IMR-90 (cell line): ENCODE measurements at regions not wholly inside any gene's neighbourhood (a gene's known extent, or its start where the extent isn't known, plus 50 kb on each side); places are given as distances from the start of the nearest gene placed in this dataset.

Experiments
- ATAC-seq: fragments of 200-7000 bp; cut with Tn5 transposase; 2 replicates; pipeline ENCODE4 v1.9.1; 2020; ENCODE audit warnings: low read depth, mild to moderate bottlenecking, moderate library complexity
- BruUV-seq: library from RNA; stranded (reverse); fragments of 400-500 nt; replicated peaks from 2 replicates; lab custom pipeline; 2021; lab: Mats Ljungman, UMichigan
- CTCF ChIA-PET: fragments of 300-600 bp; formaldehyde crosslinking; extraction: SDS; loops from one replicate; lab custom pipeline; 2021; ENCODE audit warnings: antibody characterized with exemption; lab: Yijun Ruan, JAX
- POLR2A ChIA-PET: fragments of 300-600 bp; sonication (Branson Sonifier 250); formaldehyde crosslinking; loops from one replicate; lab custom pipeline; 2022; ENCODE audit warnings: antibody characterized with exemption; ENCODE audit not compliant: unreplicated experiment; lab: Charles Lee
- DNase-seq: peaks from one replicate; pipeline ENCODE4 v3.0.0; 2013
- H2AFZ ChIP-seq: replicated peaks from 2 replicates; pipeline ENCODE3; 2013; ENCODE audit warnings: low read length, mild to moderate bottlenecking; ENCODE audit not compliant: poor library complexity
- H2AK5ac ChIP-seq: 2 replicates; pipeline ENCODE4 v1.6.1; 2013; ENCODE audit warnings: low read depth, low read length, inconsistent platforms
- H2AK9ac ChIP-seq: replicated peaks from 2 replicates; pipeline ENCODE3; 2013; ENCODE audit warnings: mild to moderate bottlenecking, low read depth, low read length, moderate library complexity; ENCODE audit not compliant: poor library complexity
- H2BK120ac ChIP-seq: 2 replicates; pipeline ENCODE4 v1.6.1; 2013; ENCODE audit warnings: low read depth, low read length, inconsistent platforms
- H2BK15ac ChIP-seq: 3 replicates; pipeline ENCODE4 v1.6.1; 2013; ENCODE audit warnings: low read depth, low read length, inconsistent platforms
- H2BK20ac ChIP-seq: 2 replicates; pipeline ENCODE4 v1.6.1; 2013; ENCODE audit warnings: low read depth, mild to moderate bottlenecking, inconsistent platforms, low read length, moderate library complexity
- H2BK5ac ChIP-seq: 2 replicates; pipeline ENCODE4 v1.6.1; 2013; ENCODE audit warnings: mild to moderate bottlenecking, low read depth, low read length, inconsistent platforms; ENCODE audit not compliant: poor library complexity, severe bottlenecking
- H3K14ac ChIP-seq: replicated peaks from 2 replicates; pipeline ENCODE4 v1.6.1; 2013; ENCODE audit warnings: low read depth, low read length, inconsistent platforms
- H3K18ac ChIP-seq: 2 replicates; pipeline ENCODE4 v1.6.1; 2013; ENCODE audit warnings: low read depth, low read length, control low read depth
- H3K23ac ChIP-seq: 2 replicates; pipeline ENCODE4 v1.6.1; 2013; ENCODE audit warnings: low read depth, low read length, inconsistent platforms
- H3K27ac ChIP-seq: 2 replicates; pipeline ENCODE4 v1.5.1; 2013; ENCODE audit warnings: mild to moderate bottlenecking, control low read depth, low read length; ENCODE audit not compliant: insufficient read depth
- H3K27me3 ChIP-seq: 2 replicates; pipeline ENCODE4 v1.6.1; 2013; ENCODE audit warnings: low read length; ENCODE audit not compliant: control insufficient read depth, insufficient read depth
- H3K36me3 ChIP-seq: 2 replicates; pipeline ENCODE4 v1.6.1; 2013; ENCODE audit warnings: low read length, mixed read lengths; ENCODE audit not compliant: control insufficient read depth, insufficient read depth
- H3K4ac ChIP-seq: 2 replicates; pipeline ENCODE4 v1.6.1; 2013; ENCODE audit warnings: low read depth, low read length, inconsistent platforms
- H3K4me1 ChIP-seq: 2 replicates; pipeline ENCODE4 v1.6.1; 2013; ENCODE audit warnings: low read length, mixed read lengths; ENCODE audit not compliant: control insufficient read depth, insufficient read depth
- H3K4me2 ChIP-seq: 2 replicates; pipeline ENCODE4 v1.6.1; 2013; ENCODE audit warnings: low read depth, mild to moderate bottlenecking, control low read depth, low read length, moderate library complexity
- H3K4me3 ChIP-seq: 2 replicates; pipeline ENCODE4 v1.5.1; 2013; ENCODE audit warnings: low read depth, mild to moderate bottlenecking, control low read depth, low read length, moderate library complexity; ENCODE audit not compliant: insufficient read depth
- H3K56ac ChIP-seq: 2 replicates; pipeline ENCODE4 v1.6.1; 2013; ENCODE audit warnings: low read length, inconsistent platforms; ENCODE audit not compliant: insufficient read depth; ENCODE audit errors: extremely low read depth
- H3K79me1 ChIP-seq, 2 experiments: 2 replicates each; pipeline ENCODE4 v1.6.1; 2013; ENCODE audit warnings: low read length in 2 of 2, inconsistent platforms in 1 of 2, low read depth in 1 of 2
- H3K9ac ChIP-seq: 2 replicates; pipeline ENCODE4 v1.6.1; 2013; ENCODE audit warnings: low read depth, low read length, control low read depth
- H3K9me1 ChIP-seq: 2 replicates; pipeline ENCODE4 v1.6.1; 2013; ENCODE audit warnings: low read length, inconsistent platforms; ENCODE audit not compliant: insufficient read depth
- H3K9me3 ChIP-seq: 2 replicates; pipeline ENCODE4 v1.6.1; 2013; ENCODE audit warnings: low read length; ENCODE audit not compliant: control insufficient read depth, insufficient read depth
- H4K20me1 ChIP-seq: 2 replicates; pipeline ENCODE4 v1.6.1; 2013; ENCODE audit warnings: low read length, inconsistent platforms; ENCODE audit not compliant: insufficient read depth
- H4K5ac ChIP-seq: 2 replicates; pipeline ENCODE4 v1.6.1; 2013; ENCODE audit warnings: mild to moderate bottlenecking, low read depth, low read length, control low read depth
- H4K8ac ChIP-seq, 2 experiments: 2 replicates each; pipeline ENCODE4 v1.6.1; 2013; ENCODE audit warnings: low read depth in 2 of 2, low read length in 2 of 2, control low read depth in 1 of 2, inconsistent platforms in 1 of 2
- H4K91ac ChIP-seq: 2 replicates; pipeline ENCODE4 v1.6.1; 2013; ENCODE audit warnings: low read depth, low read length, inconsistent platforms; ENCODE audit not compliant: insufficient read depth
- BHLHE40 ChIP-seq: fragments of 150-350 bp; IDR thresholded peaks from 2 replicates; pipeline ENCODE4 v1.6.1; 2016; ENCODE audit warnings: mild to moderate bottlenecking, low read depth, low read length
- CEBPB ChIP-seq: IDR thresholded peaks from 2 replicates; pipeline ENCODE4 v1.6.1; 2012; ENCODE audit warnings: low read depth, low read length, improper control_type of control experiment
- CHD1 ChIP-seq: IDR thresholded peaks from 2 replicates; pipeline ENCODE4 v1.6.1; 2012; ENCODE audit warnings: low read depth, low read length, improper control_type of control experiment
- FOS ChIP-seq: fragments of 150-350 bp; IDR thresholded peaks from 2 replicates; pipeline ENCODE4 v1.6.1; 2016; ENCODE audit warnings: low read depth, low read length
- MAZ ChIP-seq: IDR thresholded peaks from 2 replicates; pipeline ENCODE4 v1.6.1; 2012; ENCODE audit warnings: low read depth, mild to moderate bottlenecking, low read length, improper control_type of control experiment, moderate library complexity, borderline replicate concordance
- MXI1 ChIP-seq: IDR thresholded peaks from 2 replicates; pipeline ENCODE4 v1.6.1; 2012; ENCODE audit warnings: low read depth, mild to moderate bottlenecking, low read length, moderate library complexity, borderline replicate concordance
- RCOR1 ChIP-seq: IDR thresholded peaks from 2 replicates; pipeline ENCODE4 v1.6.1; 2012; ENCODE audit warnings: mild to moderate bottlenecking, low read length, improper control_type of control experiment; ENCODE audit not compliant: insufficient replicate concordance
- RFX5 ChIP-seq: IDR thresholded peaks from 2 replicates; pipeline ENCODE4 v1.8.0; 2012; ENCODE audit warnings: low read depth, mild to moderate bottlenecking, low read length, moderate library complexity
- SMC3 ChIP-seq: fragments of 150-350 bp; IDR thresholded peaks from 2 replicates; pipeline ENCODE4 v1.6.1; 2016; ENCODE audit warnings: low read depth, mild to moderate bottlenecking, antibody characterized with exemption, low read length, moderate library complexity
- WGBS, 2 experiments: methylation state at CpG; one replicate each; pipeline versions ENCODE4 v1.1.5 to v1.1.7; 2013; ENCODE audit warnings: missing lambda C conversion rate in 2 of 2; ENCODE audit not compliant: insufficient read length in 1 of 2; ENCODE audit errors: extremely low coverage in 2 of 2; 5-methylcytosine and 5-hydroxymethylcytosine counted together
- dilution Hi-C: fragments of 300-500 bp; cut with HindIII; formaldehyde crosslinking; loops from one replicate; pipeline ENCODE4 v1.14.3; 2018; ENCODE audit warnings: low sequenced_read_pairs; ENCODE audit not compliant: unreplicated experiment
- in situ Hi-C: fragments of 300-500 bp; cut with MboI; formaldehyde crosslinking; loops from 3 replicates; pipeline ENCODE4 v1.14.3; 2019; ENCODE audit warnings: low sequenced_read_pairs, inconsistent platforms, mixed read lengths
- intact Hi-C: fragments of 100-400 bp; cut with micrococcal nuclease; formaldehyde crosslinking; loops from 2 replicates; pipeline ENCODE4 v1.10.0; 2022
- TF ChIP-seq, protein P1 (sequence below): fragments of 150-350 bp; IDR thresholded peaks from 2 replicates; pipeline ENCODE4 v1.6.1; 2016; ENCODE audit warnings: low read depth, mild to moderate bottlenecking, low read length, moderate library complexity, borderline replicate concordance

DNA sequence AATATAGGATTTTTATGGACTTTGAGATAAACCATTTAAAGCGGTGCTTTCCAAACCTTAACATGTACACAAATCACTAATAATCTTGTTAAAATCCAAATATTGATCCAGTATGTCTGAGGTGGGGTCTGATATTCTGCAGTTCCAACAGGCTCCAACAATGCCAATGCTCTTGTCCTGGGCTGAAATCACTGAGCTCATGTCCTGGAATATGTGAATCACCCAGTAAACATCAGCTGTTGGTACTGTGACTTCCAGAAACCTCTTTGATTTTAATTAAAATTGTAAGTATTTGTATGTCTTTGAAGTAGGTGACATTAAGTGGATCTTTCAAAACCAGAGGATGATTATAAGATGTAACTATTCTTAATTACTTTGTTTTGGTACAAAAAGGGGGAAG, 52.8 kb upstream of the CAST start:
- Histone ChIP-seq H3K4ac (no peak overlapping the region), H4K5ac (no peak overlapping the region), H3K79me1 (no peaks in the 10 kb centered on the region), H3K27me3 (no peaks in the 10 kb centered on the region), H3K18ac (no peak overlapping the region), H2AK9ac (no peak overlapping the region), H2BK5ac (no peak overlapping the region), H3K27ac (no peak overlapping the region), H3K4me1 (no peaks in the 10 kb centered on the region), H2BK15ac (no peak overlapping the region), H4K20me1 (peaks cover 5% of the 10 kb centered on the region; the same call in 1 of the 2 replicates), H2BK120ac (no peak overlapping the region), H3K9ac (no peak overlapping the region), H2AFZ (no peak overlapping the region), H3K56ac (no peak overlapping the region), H3K4me2 (no peak overlapping the region), H3K4me3 (no peak overlapping the region), H3K9me1 (no peaks in the 10 kb centered on the region), H2AK5ac (no peak overlapping the region), H3K14ac (no peak overlapping the region), H3K23ac (no peak overlapping the region), H3K36me3 (no peaks in the 10 kb centered on the region), H2BK20ac (no peak overlapping the region), H4K8ac (no peak overlapping the region), H4K91ac (no peak overlapping the region), H3K9me3 (no peaks in the 10 kb centered on the region)
- BruUV-seq = no TSS peak
- TF ChIP-seq, protein P1, sequence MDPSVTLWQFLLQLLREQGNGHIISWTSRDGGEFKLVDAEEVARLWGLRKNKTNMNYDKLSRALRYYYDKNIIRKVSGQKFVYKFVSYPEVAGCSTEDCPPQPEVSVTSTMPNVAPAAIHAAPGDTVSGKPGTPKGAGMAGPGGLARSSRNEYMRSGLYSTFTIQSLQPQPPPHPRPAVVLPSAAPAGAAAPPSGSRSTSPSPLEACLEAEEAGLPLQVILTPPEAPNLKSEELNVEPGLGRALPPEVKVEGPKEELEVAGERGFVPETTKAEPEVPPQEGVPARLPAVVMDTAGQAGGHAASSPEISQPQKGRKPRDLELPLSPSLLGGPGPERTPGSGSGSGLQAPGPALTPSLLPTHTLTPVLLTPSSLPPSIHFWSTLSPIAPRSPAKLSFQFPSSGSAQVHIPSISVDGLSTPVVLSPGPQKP = no peak
- TF ChIP-seq CHD1 = no peak
- no peak for TF ChIP-seq MXI1
- TF ChIP-seq FOS = no peak
- no peak for TF ChIP-seq BHLHE40
- no peak for TF ChIP-seq RCOR1
- TF ChIP-seq CEBPB = no peak
- TF ChIP-seq MAZ = no peak
- no peak for TF ChIP-seq RFX5
- no peak for TF ChIP-seq SMC3
- ATAC-seq = no peak
- no peak for DNase-seq
- POLR2A ChIA-PET = no interaction called here
- CTCF ChIA-PET = no interaction called here
- in situ Hi-C loops (loop anchor here (10.0 to 25.0 kb wide), 2 partner anchors 553 to 755 kb away; no protein-coding TSS in a partner anchor), dilution Hi-C loops (no loop called here), intact Hi-C loops (loop anchor here (10.0 kb wide), 1 partner anchor 965 kb away; the partner anchor contains the start of gene RFESD)
- no CpG with 5 or more reads among the region's 1 CpG for WGBS, 2 experiments
